ENCODE measurements at regions not wholly inside any gene's neighbourhood (a gene's known extent, or its start where the extent isn't known, plus 50 kb on each side); places are given as distances from the start of the nearest gene placed in this dataset.

GRCh38 chr16:85386467-85387170, 226.5 kb upstream of the GSE1 start:
- DNase-seq (ENCODE audit: low read depth in 1 of 2, low spot score in 1 of 2): no peak

- DNase-seq (ENCODE audit: low read depth in 1 of 2, low spot score in 1 of 2): no peak
Measured at GRCh38 chr16:85387171-85387507, 226.0 kb upstream of the GSE1 start.

- DNase-seq (ENCODE audit: low read depth in 1 of 2, low spot score in 1 of 2): no peak
Measured at GRCh38 chr16:85387731-85388295, 225.3 kb upstream of the GSE1 start.

GRCh38 chr16:85389679-85390470, 223.2 kb upstream of the GSE1 start:
- DNase-seq (ENCODE audit: low read depth in 1 of 2, low spot score in 1 of 2): no peak

GRCh38 chr16:85390511-85391174, 222.5 kb upstream of the GSE1 start:
- DNase-seq (ENCODE audit: low read depth in 1 of 2, low spot score in 1 of 2): no peak

- DNase-seq (ENCODE audit: low read depth in 1 of 2, low spot score in 1 of 2): no peak
Measured at GRCh38 chr16:85391175-85391707, 221.9 kb upstream of the GSE1 start.

GRCh38 chr16:85391769-85392583, 221.1 kb upstream of the GSE1 start:
- no peak for DNase-seq (ENCODE audit: low read depth in 1 of 2, low spot score in 1 of 2)

GRCh38 chr16:85392756-85393673, 220.1 kb upstream of the GSE1 start:
- DNase-seq (ENCODE audit: low read depth in 1 of 2, low spot score in 1 of 2): no peak

GRCh38 chr16:85393674-85394451, 219.3 kb upstream of the GSE1 start:
- DNase-seq (ENCODE audit: low read depth in 1 of 2, low spot score in 1 of 2): peak; percentile 52

GRCh38 chr16:85394456-85395206, 218.5 kb upstream of the GSE1 start:
- DNase-seq (ENCODE audit: low read depth in 1 of 2, low spot score in 1 of 2): no peak

- DNase-seq (ENCODE audit: low read depth in 1 of 2, low spot score in 1 of 2): no peak
Measured at GRCh38 chr16:85395207-85395912, 217.8 kb upstream of the GSE1 start.

GRCh38 chr16:85395913-85396878, 216.9 kb upstream of the GSE1 start:
- DNase-seq (ENCODE audit: low read depth in 1 of 2, low spot score in 1 of 2): no peak

- DNase-seq (ENCODE audit: low read depth in 1 of 2, low spot score in 1 of 2): no peak
Measured at GRCh38 chr16:85396879-85397871, 215.9 kb upstream of the GSE1 start.

GRCh38 chr16:85398050-85398451, 215.1 kb upstream of the GSE1 start:
- no peak for DNase-seq (ENCODE audit: low read depth in 1 of 2, low spot score in 1 of 2)

Measured in activated T-helper 1 cell treated with anti-CD3 and anti-CD28 coated beads, Interleukin-2, amount 50 U/mL, for 16 hours (primary cell).